Body of pancreas (tissue), 4 donors: ENCODE measurements at regions not wholly inside any gene's neighbourhood (a gene's known extent, or its start where the extent isn't known, plus 50 kb on each side); places are given as distances from the start of the nearest gene placed in this dataset.
A peak's percentile ranks its signal among the peaks of the same experiment; 100 is the strongest.

Experiments
- POLR2A ChIP-seq, 3 donors: fragments of 450-650 bp; IDR thresholded peaks; one replicate each; pipeline ENCODE4 v1.6.1; 2016; ENCODE audit warnings: antibody characterized with exemption in 3 of 3, mild to moderate bottlenecking in 2 of 3
- TF ChIP-seq, protein P1 (sequence below), 7 experiments: fragments of 450-650 bp in 4 of 7; fragments of 200-600 bp in 3 of 7; sonication (generic) in 3 of 7; IDR thresholded peaks; one replicate each; pipeline ENCODE4 v1.5.1; 2016 to 2019; ENCODE audit warnings: antibody characterized with exemption in 7 of 7

DNA sequence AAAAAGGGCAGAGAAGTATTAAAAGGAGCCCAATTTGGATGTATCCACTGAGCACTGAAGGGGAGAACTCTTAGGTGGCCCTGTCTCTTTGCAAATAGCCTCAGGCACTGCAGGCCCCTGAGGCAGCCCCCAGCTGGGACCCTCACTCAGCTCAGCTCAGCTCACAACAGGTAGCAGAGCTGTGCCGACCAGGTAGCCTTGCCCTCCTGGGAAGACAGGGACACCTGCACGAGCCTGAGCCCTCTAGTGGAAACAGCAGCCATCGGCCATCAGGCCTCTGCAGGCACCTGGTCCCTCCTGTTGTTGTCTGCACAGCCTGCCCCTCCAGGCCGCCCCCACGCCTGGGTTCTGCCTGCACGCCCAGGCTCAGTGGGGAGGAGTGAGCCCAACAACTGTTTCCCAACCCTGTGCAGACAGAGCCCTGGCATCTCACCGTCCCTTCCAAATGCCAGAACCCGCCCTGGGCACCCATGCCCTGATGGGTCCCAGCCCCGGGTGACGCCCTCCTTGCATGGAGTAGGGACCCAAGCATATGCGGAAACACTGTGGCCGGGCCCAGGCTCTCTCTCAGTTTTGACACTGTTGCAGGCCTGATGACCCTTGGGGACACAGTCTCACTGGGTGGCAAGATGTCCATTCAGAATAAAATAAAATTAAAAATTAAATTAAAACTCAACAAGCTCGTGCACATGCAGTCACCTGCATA, 60.0 kb upstream of the AJAP1 start:
- TF ChIP-seq, protein P1, sequence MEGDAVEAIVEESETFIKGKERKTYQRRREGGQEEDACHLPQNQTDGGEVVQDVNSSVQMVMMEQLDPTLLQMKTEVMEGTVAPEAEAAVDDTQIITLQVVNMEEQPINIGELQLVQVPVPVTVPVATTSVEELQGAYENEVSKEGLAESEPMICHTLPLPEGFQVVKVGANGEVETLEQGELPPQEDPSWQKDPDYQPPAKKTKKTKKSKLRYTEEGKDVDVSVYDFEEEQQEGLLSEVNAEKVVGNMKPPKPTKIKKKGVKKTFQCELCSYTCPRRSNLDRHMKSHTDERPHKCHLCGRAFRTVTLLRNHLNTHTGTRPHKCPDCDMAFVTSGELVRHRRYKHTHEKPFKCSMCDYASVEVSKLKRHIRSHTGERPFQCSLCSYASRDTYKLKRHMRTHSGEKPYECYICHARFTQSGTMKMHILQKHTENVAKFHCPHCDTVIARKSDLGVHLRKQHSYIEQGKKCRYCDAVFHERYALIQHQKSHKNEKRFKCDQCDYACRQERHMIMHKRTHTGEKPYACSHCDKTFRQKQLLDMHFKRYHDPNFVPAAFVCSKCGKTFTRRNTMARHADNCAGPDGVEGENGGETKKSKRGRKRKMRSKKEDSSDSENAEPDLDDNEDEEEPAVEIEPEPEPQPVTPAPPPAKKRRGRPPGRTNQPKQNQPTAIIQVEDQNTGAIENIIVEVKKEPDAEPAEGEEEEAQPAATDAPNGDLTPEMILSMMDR (IDR thresholded peaks at IDR 0.05): peak in 4 of 7 experiments; percentile 19 to 43 (median 28)
- no peak for TF ChIP-seq POLR2A (IDR thresholded peaks at IDR 0.05)
